K562 (cell line): ENCODE measurements at regions not wholly inside any gene's neighbourhood (a gene's known extent, or its start where the extent isn't known, plus 50 kb on each side); places are given as distances from the start of the nearest gene placed in this dataset.

Experiments used
- AFF4 ChIP-seq: sonication (generic); formaldehyde crosslinking; IDR thresholded peaks from 2 replicates; pipeline ENCODE4 v1.8.0; 2023; ENCODE audit warnings: mild to moderate bottlenecking, missing genetic modification reagents
- E2F5 ChIP-seq: sonication (generic); formaldehyde crosslinking; IDR thresholded peaks from 2 replicates; pipeline ENCODE4 v1.8.0; 2022; ENCODE audit warnings: mild to moderate bottlenecking, missing genetic modification reagents
- NR4A1 ChIP-seq, 2 experiments: fragments of 250-450 bp in 1 of 2; fragments of 450-650 bp in 1 of 2; sonication (Bioruptor Pico) in 1 of 2; IDR thresholded peaks; 2 replicates each; pipeline versions ENCODE4 v1.4.0 to v1.6.1; 2016 to 2020; ENCODE audit warnings: mild to moderate bottlenecking in 2 of 2, missing compliant biosample characterization in 1 of 2, missing genetic modification characterization in 1 of 2, moderate library complexity in 1 of 2
- PKNOX1 ChIP-seq: fragments of 450-650 bp; IDR thresholded peaks from 2 replicates; pipeline ENCODE4 v1.6.1; 2016
- RBM14 ChIP-seq: fragments of 200-400 bp; formaldehyde crosslinking; IDR thresholded peaks from 2 replicates; pipeline ENCODE4 v1.6.1; 2018; ENCODE audit warnings: low read depth, mild to moderate bottlenecking, low read length, moderate library complexity, borderline replicate concordance; ENCODE audit not compliant: insufficient read depth
- THRA ChIP-seq: fragments of 450-650 bp; IDR thresholded peaks from 2 replicates; pipeline ENCODE4 v1.6.1; 2017; ENCODE audit warnings: mild to moderate bottlenecking, moderate library complexity
- TF ChIP-seq, protein P1 (sequence below): sonication (generic); formaldehyde crosslinking; IDR thresholded peaks from 2 replicates; pipeline ENCODE4 v1.8.0; 2022; ENCODE audit warnings: mild to moderate bottlenecking, missing genetic modification reagents

- TF ChIP-seq, protein P1, sequence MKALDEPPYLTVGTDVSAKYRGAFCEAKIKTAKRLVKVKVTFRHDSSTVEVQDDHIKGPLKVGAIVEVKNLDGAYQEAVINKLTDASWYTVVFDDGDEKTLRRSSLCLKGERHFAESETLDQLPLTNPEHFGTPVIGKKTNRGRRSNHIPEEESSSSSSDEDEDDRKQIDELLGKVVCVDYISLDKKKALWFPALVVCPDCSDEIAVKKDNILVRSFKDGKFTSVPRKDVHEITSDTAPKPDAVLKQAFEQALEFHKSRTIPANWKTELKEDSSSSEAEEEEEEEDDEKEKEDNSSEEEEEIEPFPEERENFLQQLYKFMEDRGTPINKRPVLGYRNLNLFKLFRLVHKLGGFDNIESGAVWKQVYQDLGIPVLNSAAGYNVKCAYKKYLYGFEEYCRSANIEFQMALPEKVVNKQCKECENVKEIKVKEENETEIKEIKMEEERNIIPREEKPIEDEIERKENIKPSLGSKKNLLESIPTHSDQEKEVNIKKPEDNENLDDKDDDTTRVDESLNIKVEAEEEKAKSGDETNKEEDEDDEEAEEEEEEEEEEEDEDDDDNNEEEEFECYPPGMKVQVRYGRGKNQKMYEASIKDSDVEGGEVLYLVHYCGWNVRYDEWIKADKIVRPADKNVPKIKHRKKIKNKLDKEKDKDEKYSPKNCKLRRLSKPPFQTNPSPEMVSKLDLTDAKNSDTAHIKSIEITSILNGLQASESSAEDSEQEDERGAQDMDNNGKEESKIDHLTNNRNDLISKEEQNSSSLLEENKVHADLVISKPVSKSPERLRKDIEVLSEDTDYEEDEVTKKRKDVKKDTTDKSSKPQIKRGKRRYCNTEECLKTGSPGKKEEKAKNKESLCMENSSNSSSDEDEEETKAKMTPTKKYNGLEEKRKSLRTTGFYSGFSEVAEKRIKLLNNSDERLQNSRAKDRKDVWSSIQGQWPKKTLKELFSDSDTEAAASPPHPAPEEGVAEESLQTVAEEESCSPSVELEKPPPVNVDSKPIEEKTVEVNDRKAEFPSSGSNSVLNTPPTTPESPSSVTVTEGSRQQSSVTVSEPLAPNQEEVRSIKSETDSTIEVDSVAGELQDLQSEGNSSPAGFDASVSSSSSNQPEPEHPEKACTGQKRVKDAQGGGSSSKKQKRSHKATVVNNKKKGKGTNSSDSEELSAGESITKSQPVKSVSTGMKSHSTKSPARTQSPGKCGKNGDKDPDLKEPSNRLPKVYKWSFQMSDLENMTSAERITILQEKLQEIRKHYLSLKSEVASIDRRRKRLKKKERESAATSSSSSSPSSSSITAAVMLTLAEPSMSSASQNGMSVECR (CRISPR knock-in tag): no peak
- no peak for TF ChIP-seq NR4A1 (CRISPR knock-in tag; IDR thresholded peaks at IDR 0.05)
- no peak for TF ChIP-seq NR4A1 (tag; IDR thresholded peaks at IDR 0.05)
- TF ChIP-seq THRA: no peak
- no peak for TF ChIP-seq E2F5 (CRISPR knock-in tag)
- no peak for TF ChIP-seq PKNOX1
- TF ChIP-seq AFF4: no peak
- TF ChIP-seq RBM14: no peak
Observed at GRCh38 chr12:58655375-58655774, 264.9 kb downstream of the LRIG3 start (continued).
